ENCODE measurements at regions not wholly inside any gene's neighbourhood (a gene's known extent, or its start where the extent isn't known, plus 50 kb on each side); places are given as distances from the start of the nearest gene placed in this dataset.
A peak's percentile ranks its signal among the peaks of the same experiment; 100 is the strongest.

- H3K4me1 Mint-ChIP-seq = no peaks in the 10 kb centered on the region
- ATAC-seq (no peak), DNase-seq (no peak)
- no peaks in the 10 kb centered on the region for H3K9me3 ChIP-seq (ENCODE audit: control insufficient read depth, low read length, poor library complexity, severe bottlenecking)
- H3K4me3 Mint-ChIP-seq = no peak overlapping the region
- no peaks in the 10 kb centered on the region for H3K36me3 Mint-ChIP-seq (ENCODE audit: low read depth)
- H3K27ac Mint-ChIP-seq = no peak overlapping the region
- H3K27me3 Mint-ChIP-seq = peaks cover 44% of the 10 kb centered on the region
These were observed 70.7 kb upstream of the HNRNPA3 start for GRCh38 chr2:177141866-177142265.

DNA sequence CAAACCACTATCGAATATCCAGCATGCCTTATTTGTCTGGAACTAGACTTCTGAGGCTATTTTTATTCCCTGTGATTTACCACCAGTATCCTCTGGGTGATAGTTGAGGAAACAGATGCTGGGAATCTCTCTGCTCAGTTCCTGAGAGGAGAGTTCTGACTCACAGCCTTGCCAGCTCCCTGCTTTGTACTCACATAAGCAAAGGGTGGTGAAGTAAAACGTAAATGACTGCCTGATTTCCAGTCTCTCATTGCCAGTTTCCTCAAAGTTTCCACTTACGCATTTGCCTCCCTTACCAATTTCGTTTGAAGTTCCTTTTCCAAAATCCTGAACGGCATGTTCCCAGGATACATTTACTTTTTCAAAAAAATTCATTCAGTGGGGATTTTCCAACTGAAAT, 69.2 kb upstream of the HNRNPA3 start:
- Mint-ChIP-seq H3K4me3 (no peak overlapping the region), H3K36me3 (ENCODE audit: low read depth) (no peaks in the 10 kb centered on the region), H3K27me3 (peaks cover 44% of the 10 kb centered on the region), H3K4me1 (peaks cover 9% of the 10 kb centered on the region), H3K27ac (no peak overlapping the region)
- no peak for ATAC-seq
- DNase-seq = no peak
- H3K9me3 ChIP-seq (ENCODE audit: control insufficient read depth, low read length, poor library complexity, severe bottlenecking) = no peaks in the 10 kb centered on the region

- H3K4me1 Mint-ChIP-seq = peaks cover 17% of the 10 kb centered on the region
- H3K36me3 Mint-ChIP-seq (ENCODE audit: low read depth) = peaks cover 3% of the 10 kb centered on the region
- peak; percentile 54 for ATAC-seq
- H3K4me3 Mint-ChIP-seq = peak overlapping the region; percentile 97
- no peak for DNase-seq
- no peak overlapping the region for H3K27ac Mint-ChIP-seq
- H3K9me3 ChIP-seq (ENCODE audit: control insufficient read depth, low read length, poor library complexity, severe bottlenecking) = no peaks in the 10 kb centered on the region
- H3K27me3 Mint-ChIP-seq = peaks cover 56% of the 10 kb centered on the region
These were observed 65.4 kb upstream of the HNRNPA3 start for GRCh38 chr2:177147093-177147694.

- ATAC-seq = no peak
- Mint-ChIP-seq H3K4me3 (peak overlapping the region; percentile 97), H3K27ac (peak overlapping the region; percentile 92), H3K27me3 (peaks cover 56% of the 10 kb centered on the region), H3K4me1 (peaks cover 17% of the 10 kb centered on the region), H3K36me3 (ENCODE audit: low read depth) (peaks cover 3% of the 10 kb centered on the region)
- no peaks in the 10 kb centered on the region for H3K9me3 ChIP-seq (ENCODE audit: control insufficient read depth, low read length, poor library complexity, severe bottlenecking)
- DNase-seq = no peak
These were observed 64.7 kb upstream of the HNRNPA3 start for GRCh38 chr2:177147834-177148445.

GRCh38 chr2:177148477-177149154, 64.0 kb upstream of the HNRNPA3 start:
- peak overlapping the region; percentile 92 for H3K27ac Mint-ChIP-seq
- no peaks in the 10 kb centered on the region for H3K9me3 ChIP-seq (ENCODE audit: control insufficient read depth, low read length, poor library complexity, severe bottlenecking)
- ATAC-seq = peak; percentile 91
- H3K4me3 Mint-ChIP-seq = peak overlapping the region; percentile 97
- peaks cover 3% of the 10 kb centered on the region for H3K36me3 Mint-ChIP-seq (ENCODE audit: low read depth)
- peaks cover 56% of the 10 kb centered on the region for H3K27me3 Mint-ChIP-seq
- DNase-seq = peak; percentile 48 to 59 (median 50)
- H3K4me1 Mint-ChIP-seq = peaks cover 18% of the 10 kb centered on the region

- H3K4me1 Mint-ChIP-seq = peaks cover 18% of the 10 kb centered on the region
- H3K4me3 Mint-ChIP-seq = peak overlapping the region; percentile 97
- peaks cover 56% of the 10 kb centered on the region for H3K27me3 Mint-ChIP-seq
- H3K27ac Mint-ChIP-seq = peak overlapping the region; percentile 92
- no peaks in the 10 kb centered on the region for H3K9me3 ChIP-seq (ENCODE audit: control insufficient read depth, low read length, poor library complexity, severe bottlenecking)
- DNase-seq (no peak), ATAC-seq (no peak)
- H3K36me3 Mint-ChIP-seq (ENCODE audit: low read depth) = peaks cover 3% of the 10 kb centered on the region
These were observed 63.5 kb upstream of the HNRNPA3 start for GRCh38 chr2:177149155-177149503.

- H3K9me3 ChIP-seq (ENCODE audit: control insufficient read depth, low read length, poor library complexity, severe bottlenecking) = no peaks in the 10 kb centered on the region
- Mint-ChIP-seq H3K27me3 (peaks cover 30% of the 10 kb centered on the region), H3K27ac (no peak overlapping the region), H3K36me3 (ENCODE audit: low read depth) (peaks cover 3% of the 10 kb centered on the region), H3K4me1 (peaks cover 6% of the 10 kb centered on the region), H3K4me3 (no peak overlapping the region)
- ATAC-seq (no peak), DNase-seq (no peak)
These were observed 58.8 kb upstream of the HNRNPA3 start for GRCh38 chr2:177153805-177154204.

DNA sequence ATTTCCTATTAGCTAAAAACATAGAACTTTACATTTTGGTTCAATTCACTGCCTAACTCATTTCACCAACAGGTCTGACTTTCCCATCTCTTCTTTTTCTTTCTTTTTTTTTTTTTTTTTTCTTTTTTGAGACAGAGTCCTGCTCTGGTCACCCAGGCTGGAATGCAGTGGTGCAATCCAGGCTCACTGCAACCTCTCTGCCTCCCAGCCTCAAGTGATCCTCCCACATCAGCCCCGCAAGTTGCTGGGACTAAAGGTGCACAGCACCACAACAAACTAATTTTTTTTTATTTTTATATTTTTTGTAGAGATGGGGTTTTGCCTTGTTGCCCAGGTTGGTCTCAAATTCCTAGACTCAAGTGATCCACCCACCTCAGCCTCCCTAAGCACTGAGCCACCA, 57.8 kb upstream of the HNRNPA3 start:
- Mint-ChIP-seq H3K27me3 (peaks cover 20% of the 10 kb centered on the region), H3K27ac (no peak overlapping the region), H3K36me3 (ENCODE audit: low read depth) (peaks cover 3% of the 10 kb centered on the region), H3K4me1 (peaks cover 2% of the 10 kb centered on the region), H3K4me3 (no peak overlapping the region)
- ATAC-seq = no peak
- no peaks in the 10 kb centered on the region for H3K9me3 ChIP-seq (ENCODE audit: control insufficient read depth, low read length, poor library complexity, severe bottlenecking)
- no peak for DNase-seq

GRCh38 chr2:177155631-177156030, 57.0 kb upstream of the HNRNPA3 start:
- peaks cover 2% of the 10 kb centered on the region for H3K4me1 Mint-ChIP-seq
- no peaks in the 10 kb centered on the region for H3K9me3 ChIP-seq (ENCODE audit: control insufficient read depth, low read length, poor library complexity, severe bottlenecking)
- no peak for DNase-seq
- no peak overlapping the region for H3K4me3 Mint-ChIP-seq
- ATAC-seq = no peak
- H3K27ac Mint-ChIP-seq = no peak overlapping the region
- H3K36me3 Mint-ChIP-seq (ENCODE audit: low read depth) = peaks cover 5% of the 10 kb centered on the region
- H3K27me3 Mint-ChIP-seq = peaks cover 20% of the 10 kb centered on the region

GRCh38 chr2:177161741-177162460, 50.7 kb upstream of the HNRNPA3 start:
- Mint-ChIP-seq H3K36me3 (ENCODE audit: low read depth) (peaks cover 3% of the 10 kb centered on the region), H3K4me1 (peaks cover 13% of the 10 kb centered on the region), H3K27ac (no peak overlapping the region), H3K27me3 (peaks cover 13% of the 10 kb centered on the region), H3K4me3 (no peak overlapping the region)
- no peaks in the 10 kb centered on the region for H3K9me3 ChIP-seq (ENCODE audit: control insufficient read depth, low read length, poor library complexity, severe bottlenecking)
- DNase-seq (no peak), ATAC-seq (peak; percentile 61)
